ENCODE measurements at regions not wholly inside any gene's neighbourhood (a gene's known extent, or its start where the extent isn't known, plus 50 kb on each side); places are given as distances from the start of the nearest gene placed in this dataset.

GRCh38 chr12:72889791-72890190 is 617.6 kb downstream of the TRHDE start:
- H3K27ac ChIP-seq (ENCODE audit: low read length) = no peak overlapping the region
- H3K4me3 ChIP-seq (ENCODE audit: low read length) = no peak overlapping the region
- H3K4me2 ChIP-seq (ENCODE audit: low read length) = no peak overlapping the region

GRCh38 chr12:72901685-72902084 is 629.5 kb downstream of the TRHDE start:
- Histone ChIP-seq H3K4me2 (ENCODE audit: low read length) (no peak overlapping the region), H4K20me1 (ENCODE audit: insufficient read depth) (no peaks in the 10 kb centered on the region), H3K9me3 (ENCODE audit: low read length) (no peaks in the 10 kb centered on the region), H2AFZ (ENCODE audit: low read depth, low read length) (no peak overlapping the region), H3K27me3 (ENCODE audit: insufficient read depth, low read depth, low read length) (no peaks in the 10 kb centered on the region), H3K79me2 (replicated peaks; ENCODE audit: insufficient read depth, low read length) (no peaks in the 10 kb centered on the region), H3F3A (ENCODE audit: insufficient read depth, low read length, poor library complexity, severe bottlenecking) (no peaks in the 10 kb centered on the region), H3K9ac (ENCODE audit: low read length) (no peak overlapping the region), H3K4me3 (ENCODE audit: low read length) (no peak overlapping the region), H3K27ac (ENCODE audit: low read length) (no peak overlapping the region), H3K9me2 (ENCODE audit: insufficient read depth, low read length) (no peaks in the 10 kb centered on the region), H3K36me3 (ENCODE audit: insufficient read depth, low read length) (no peaks in the 10 kb centered on the region)
- TF ChIP-seq EP300 (conservative IDR thresholded peaks at IDR 0.05; ENCODE audit: poor library complexity, severe bottlenecking) (no peak), RAD21 (conservative IDR thresholded peaks at IDR 0.05) (no peak), REST (IDR thresholded peaks at IDR 0.05; ENCODE audit: borderline replicate concordance) (no peak), CTCF (IDR thresholded peaks at IDR 0.05; ENCODE audit: poor library complexity, severe bottlenecking) (no peak), EZH2 (IDR thresholded peaks at IDR 0.05; ENCODE audit: borderline replicate concordance, insufficient read depth, low read length, poor library complexity, severe bottlenecking) (no peak), MXI1 (conservative IDR thresholded peaks at IDR 0.05; ENCODE audit: poor library complexity, severe bottlenecking) (no peak)

More at GRCh38 chr12:72889791-72890190, 617.6 kb downstream of the TRHDE start:
- Histone ChIP-seq H2AFZ (ENCODE audit: low read depth, low read length) (no peak overlapping the region), H3F3A (ENCODE audit: insufficient read depth, low read length, poor library complexity, severe bottlenecking) (no peaks in the 10 kb centered on the region), H3K9me3 (ENCODE audit: low read length) (no peaks in the 10 kb centered on the region), H4K20me1 (ENCODE audit: insufficient read depth) (no peaks in the 10 kb centered on the region), H3K9ac (ENCODE audit: low read length) (no peak overlapping the region), H3K9me2 (ENCODE audit: insufficient read depth, low read length) (no peaks in the 10 kb centered on the region), H3K79me2 (replicated peaks; ENCODE audit: insufficient read depth, low read length) (no peaks in the 10 kb centered on the region), H3K36me3 (ENCODE audit: insufficient read depth, low read length) (no peaks in the 10 kb centered on the region), H3K27me3 (ENCODE audit: insufficient read depth, low read depth, low read length) (peaks cover 4% of the 10 kb centered on the region)
- no peak for TF ChIP-seq MXI1 (conservative IDR thresholded peaks at IDR 0.05; ENCODE audit: poor library complexity, severe bottlenecking)
- TF ChIP-seq RAD21 (conservative IDR thresholded peaks at IDR 0.05) = no peak
- TF ChIP-seq REST (IDR thresholded peaks at IDR 0.05; ENCODE audit: borderline replicate concordance) = no peak
- no peak for TF ChIP-seq EZH2 (IDR thresholded peaks at IDR 0.05; ENCODE audit: borderline replicate concordance, insufficient read depth, low read length, poor library complexity, severe bottlenecking)

Measured in neural cell (in vitro differentiated cells).